Right lobe of liver (tissue), 6 donors: ENCODE measurements at regions not wholly inside any gene's neighbourhood (a gene's known extent, or its start where the extent isn't known, plus 50 kb on each side); places are given as distances from the start of the nearest gene placed in this dataset.
"Not testable (repeated sequence)": the region's sequence is repeated elsewhere in the genome, so short reads cannot be mapped to it uniquely, and the experiment has no call there.

ENCODE experiments used
- ATAC-seq, 4 donors: fragments of 200-7000 bp; cut with Tn5 transposase; one replicate each; pipeline ENCODE4 v1.9.1; 2020; ENCODE audit warnings: mild to moderate bottlenecking in 4 of 4, moderate library complexity in 4 of 4
- DNase-seq, 3 donors: peaks; one replicate each; pipeline ENCODE4 v3.0.0-alpha.2; 2020
- H3K27ac ChIP-seq, 3 donors: fragments of 200-600 bp; one replicate each; pipeline ENCODE4 v1.8.0; 2022
- H3K27me3 ChIP-seq, 2 donors: fragments of 200-600 bp; one replicate each; pipeline ENCODE4 v1.8.0; 2022
- H3K36me3 ChIP-seq, 4 donors: fragments of 200-600 bp; sonication (generic) in 1 of 4; one replicate each; pipeline versions ENCODE4 v1.5.1 to v1.8.0; 2017 to 2022; ENCODE audit warnings: control low read depth in 1 of 4
- H3K4me1 ChIP-seq, 4 donors: fragments of 200-600 bp; sonication (generic) in 1 of 4; one replicate each; pipeline versions ENCODE4 v1.5.1 to v1.8.0; 2017 to 2022; ENCODE audit warnings: control low read depth in 1 of 4
- H3K4me3 ChIP-seq, 3 donors: fragments of 200-600 bp; one replicate each; pipeline ENCODE4 v1.8.0; 2022
- H3K9me3 ChIP-seq, 4 donors: fragments of 200-600 bp; sonication (generic) in 1 of 4; one replicate each; pipeline versions ENCODE4 v1.5.1 to v1.8.0; 2017 to 2022; ENCODE audit warnings: control low read depth in 1 of 4
- CTCF ChIP-seq, 4 donors: fragments of 200-600 bp in 3 of 4; fragments of 450-650 bp in 1 of 4; IDR thresholded peaks; one replicate each; pipeline versions ENCODE4 v1.5.1 to v1.8.0; 2016 to 2022; ENCODE audit warnings: antibody characterized with exemption in 4 of 4, mild to moderate bottlenecking in 2 of 4
- POLR2A ChIP-seq: fragments of 450-650 bp; IDR thresholded peaks from one replicate; pipeline ENCODE4 v1.6.1; 2017; ENCODE audit warnings: antibody characterized with exemption, mild to moderate bottlenecking
- WGBS: methylation state at CpG from one replicate; pipeline ENCODE4 v1.1.6; 2018; ENCODE audit warnings: low coverage, low lambda C conversion rate; ENCODE audit not compliant: insufficient coverage; ENCODE audit errors: missing lambda C conversion rate; 5-methylcytosine and 5-hydroxymethylcytosine counted together
- intact Hi-C, 2 donors: fragments of 100-400 bp; cut with DNase I; formaldehyde crosslinking; loops; one replicate each; pipeline versions ENCODE4 v1.11.2 to v1.14.1; 2022
- donor health status: DM: no; HTN: yes; CAD: no.
- donor health status: DM: no; HTN: no; CAD: no.
- donor health status: DM: no; HTN: no; CAD: no.
- donor health status: DM: no; HTN: yes; CAD: no.
- donor health status: DM: no; HTN: yes; CAD: no.

- DNase-seq (no peak), ATAC-seq (no peak)
- H3K36me3 ChIP-seq = no peaks in the 10 kb centered on the region
- no peak overlapping the region for H3K4me3 ChIP-seq
- 51% methylated on average over 5 of the region's 5 CpGs for whole genome bisulfite sequencing
- no peak for TF ChIP-seq CTCF (IDR thresholded peaks at IDR 0.05)
- TF ChIP-seq POLR2A = no peak
- no peaks in the 10 kb centered on the region for H3K27me3 ChIP-seq
- H3K4me1 ChIP-seq = no peaks in the 10 kb centered on the region
- H3K9me3 ChIP-seq = no peaks in the 10 kb centered on the region
- no peak overlapping the region for H3K27ac ChIP-seq
- intact Hi-C loops = no loop called here
Observed at GRCh38 chr11:79615425-79615824, 174.6 kb upstream of the TENM4 start.

- no peak for TF ChIP-seq POLR2A
- no peak for TF ChIP-seq CTCF (IDR thresholded peaks at IDR 0.05)
- no peaks in the 10 kb centered on the region for H3K27me3 ChIP-seq
Observed at GRCh38 chr11:79610678-79611077, 169.8 kb upstream of the TENM4 start.

GRCh38 chr11:79610139-79610538 lies 169.3 kb upstream of the TENM4 start:
- no peaks in the 10 kb centered on the region for H3K9me3 ChIP-seq
- intact Hi-C loops = no loop called here
- H3K36me3 ChIP-seq = no peaks in the 10 kb centered on the region
- H3K4me1 ChIP-seq = no peaks in the 10 kb centered on the region
- no peak overlapping the region for H3K4me3 ChIP-seq
- TF ChIP-seq CTCF (IDR thresholded peaks at IDR 0.05) (no peak), POLR2A (no peak)
- WGBS = 44% methylated on average over 1 of the region's 1 CpG
- no peak for ATAC-seq
- no peak overlapping the region for H3K27ac ChIP-seq
- no peaks in the 10 kb centered on the region for H3K27me3 ChIP-seq
- DNase-seq = no peak

More at GRCh38 chr11:79610678-79611077, 169.8 kb upstream of the TENM4 start:
- Histone ChIP-seq H3K36me3 (no peaks in the 10 kb centered on the region), H3K27ac (no peak overlapping the region), H3K9me3 (no peaks in the 10 kb centered on the region), H3K4me3 (no peak overlapping the region), H3K4me1 (no peaks in the 10 kb centered on the region)
- DNase-seq (no peak), ATAC-seq (no peak)
- 59% methylated on average over 4 of the region's 7 CpGs for whole genome bisulfite sequencing
- intact Hi-C loops = no loop called here

- no peak for ATAC-seq
- WGBS = 54% methylated on average over 2 of the region's 2 CpGs
- Histone ChIP-seq H3K36me3 (no peaks in the 10 kb centered on the region), H3K27me3 (no peaks in the 10 kb centered on the region), H3K9me3 (no peaks in the 10 kb centered on the region), H3K27ac (no peak overlapping the region), H3K4me1 (no peaks in the 10 kb centered on the region), H3K4me3 (no peak overlapping the region)
- DNase-seq = no peak
- intact Hi-C loops = no loop called here
- TF ChIP-seq CTCF (IDR thresholded peaks at IDR 0.05) = no peak
Observed at GRCh38 chr11:79609511-79609910, 168.7 kb upstream of the TENM4 start.

GRCh38 chr11:79606461-79606860 lies 165.6 kb upstream of the TENM4 start:
- H3K4me3 ChIP-seq, H3K27me3 ChIP-seq, H3K36me3 ChIP-seq, H3K9me3 ChIP-seq, H3K4me1 ChIP-seq, ATAC-seq, H3K27ac ChIP-seq, intact Hi-C loops, DNase-seq: not testable (repeated sequence)
- 47% methylated on average over 3 of the region's 3 CpGs for WGBS
